ENCODE measurements at regions not wholly inside any gene's neighbourhood (a gene's known extent, or its start where the extent isn't known, plus 50 kb on each side); places are given as distances from the start of the nearest gene placed in this dataset.

DNA sequence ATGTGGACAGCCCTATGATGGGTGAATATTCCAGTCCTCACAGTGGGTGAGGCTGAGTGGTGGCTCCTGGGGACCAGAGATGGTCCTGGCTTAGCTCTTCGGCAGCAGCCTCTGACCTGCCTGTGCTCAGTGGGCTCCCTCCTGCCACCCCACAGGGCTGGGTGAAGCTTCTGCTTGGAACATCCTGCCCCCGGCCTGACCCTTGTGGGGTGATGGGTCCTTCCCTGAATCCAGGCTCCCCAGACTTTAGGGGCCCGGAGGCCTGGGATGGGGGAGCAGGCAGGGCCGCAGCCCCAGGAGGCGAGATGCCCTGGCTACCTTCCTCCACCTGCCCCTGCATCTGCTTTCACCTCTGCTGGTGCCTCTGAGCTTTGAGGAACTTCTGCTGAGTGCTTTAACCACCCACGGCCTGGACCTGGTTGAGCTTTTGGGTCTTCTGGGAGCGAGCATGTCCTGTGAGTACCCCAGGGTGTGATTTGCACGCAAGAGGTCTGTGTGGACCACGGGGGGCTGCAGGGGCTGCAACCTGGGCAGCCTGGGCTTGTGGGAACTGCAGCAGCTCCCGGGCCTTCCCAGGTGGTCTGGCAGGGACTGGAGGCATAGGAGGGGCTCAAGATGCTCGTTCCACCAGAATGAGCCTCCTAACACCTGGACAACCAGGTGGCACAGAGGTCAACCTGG is 159.5 kb downstream of the KIF26A start:
- TF ChIP-seq SP2 (tag by site-specific recombination; IDR thresholded peaks at IDR 0.05): no peak
- TF ChIP-seq IKZF3 (tag by site-specific recombination; IDR thresholded peaks at IDR 0.05): no peak
- TF ChIP-seq, protein P1, sequence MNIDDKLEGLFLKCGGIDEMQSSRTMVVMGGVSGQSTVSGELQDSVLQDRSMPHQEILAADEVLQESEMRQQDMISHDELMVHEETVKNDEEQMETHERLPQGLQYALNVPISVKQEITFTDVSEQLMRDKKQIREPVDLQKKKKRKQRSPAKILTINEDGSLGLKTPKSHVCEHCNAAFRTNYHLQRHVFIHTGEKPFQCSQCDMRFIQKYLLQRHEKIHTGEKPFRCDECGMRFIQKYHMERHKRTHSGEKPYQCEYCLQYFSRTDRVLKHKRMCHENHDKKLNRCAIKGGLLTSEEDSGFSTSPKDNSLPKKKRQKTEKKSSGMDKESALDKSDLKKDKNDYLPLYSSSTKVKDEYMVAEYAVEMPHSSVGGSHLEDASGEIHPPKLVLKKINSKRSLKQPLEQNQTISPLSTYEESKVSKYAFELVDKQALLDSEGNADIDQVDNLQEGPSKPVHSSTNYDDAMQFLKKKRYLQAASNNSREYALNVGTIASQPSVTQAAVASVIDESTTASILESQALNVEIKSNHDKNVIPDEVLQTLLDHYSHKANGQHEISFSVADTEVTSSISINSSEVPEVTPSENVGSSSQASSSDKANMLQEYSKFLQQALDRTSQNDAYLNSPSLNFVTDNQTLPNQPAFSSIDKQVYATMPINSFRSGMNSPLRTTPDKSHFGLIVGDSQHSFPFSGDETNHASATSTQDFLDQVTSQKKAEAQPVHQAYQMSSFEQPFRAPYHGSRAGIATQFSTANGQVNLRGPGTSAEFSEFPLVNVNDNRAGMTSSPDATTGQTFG (tag by site-specific recombination; IDR thresholded peaks at IDR 0.05; ENCODE audit: borderline replicate concordance): no peak
- TF ChIP-seq, protein P2, sequence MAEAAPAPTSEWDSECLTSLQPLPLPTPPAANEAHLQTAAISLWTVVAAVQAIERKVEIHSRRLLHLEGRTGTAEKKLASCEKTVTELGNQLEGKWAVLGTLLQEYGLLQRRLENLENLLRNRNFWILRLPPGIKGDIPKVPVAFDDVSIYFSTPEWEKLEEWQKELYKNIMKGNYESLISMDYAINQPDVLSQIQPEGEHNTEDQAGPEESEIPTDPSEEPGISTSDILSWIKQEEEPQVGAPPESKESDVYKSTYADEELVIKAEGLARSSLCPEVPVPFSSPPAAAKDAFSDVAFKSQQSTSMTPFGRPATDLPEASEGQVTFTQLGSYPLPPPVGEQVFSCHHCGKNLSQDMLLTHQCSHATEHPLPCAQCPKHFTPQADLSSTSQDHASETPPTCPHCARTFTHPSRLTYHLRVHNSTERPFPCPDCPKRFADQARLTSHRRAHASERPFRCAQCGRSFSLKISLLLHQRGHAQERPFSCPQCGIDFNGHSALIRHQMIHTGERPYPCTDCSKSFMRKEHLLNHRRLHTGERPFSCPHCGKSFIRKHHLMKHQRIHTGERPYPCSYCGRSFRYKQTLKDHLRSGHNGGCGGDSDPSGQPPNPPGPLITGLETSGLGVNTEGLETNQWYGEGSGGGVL (tag by site-specific recombination; IDR thresholded peaks at IDR 0.05): no peak

All from HEK293 (cell line).